ENCODE measurements at regions not wholly inside any gene's neighbourhood (a gene's known extent, or its start where the extent isn't known, plus 50 kb on each side); places are given as distances from the start of the nearest gene placed in this dataset.

- TF ChIP-seq CTCF (IDR thresholded peaks at IDR 0.05; ENCODE audit: insufficient read depth, low read depth, low read length) = no peak
- CTCF ChIA-PET = no interaction called here
- no peaks in the 10 kb centered on the region for H3K36me3 ChIP-seq (ENCODE audit: control insufficient read depth, insufficient read depth, low read length)
- no peaks in the 10 kb centered on the region for H3K27me3 ChIP-seq (ENCODE audit: control insufficient read depth, insufficient read depth, low read length)
- POLR2A ChIA-PET = no interaction called here
- no peak for DNase-seq (ENCODE audit: low read depth)
- H3K4me3 ChIP-seq (ENCODE audit: low read depth, low read length) = no peak overlapping the region
Observed at GRCh38 chr11:39149214-39149613, 2310.2 kb downstream of the LRRC4C start.

GRCh38 chr11:39145346-39145745 is 2314.1 kb downstream of the LRRC4C start:
- H3K27me3 ChIP-seq (ENCODE audit: control insufficient read depth, insufficient read depth, low read length) = no peaks in the 10 kb centered on the region

GRCh38 chr11:39144351-39145130 is 2314.9 kb downstream of the LRRC4C start:
- TF ChIP-seq CTCF (IDR thresholded peaks at IDR 0.05; ENCODE audit: insufficient read depth, low read depth, low read length) = no peak
- H3K36me3 ChIP-seq (ENCODE audit: control insufficient read depth, insufficient read depth, low read length) = no peaks in the 10 kb centered on the region
- ChIA-PET CTCF (interaction anchor here (1.2 kb wide), 1 partner anchor 13 kb away, joined by 3 read pairs; no protein-coding TSS in a partner anchor), POLR2A (no interaction called here)
- no peak overlapping the region for H3K4me3 ChIP-seq (ENCODE audit: low read depth, low read length)
- no peaks in the 10 kb centered on the region for H3K27me3 ChIP-seq (ENCODE audit: control insufficient read depth, insufficient read depth, low read length)
- no peak for DNase-seq (ENCODE audit: low read depth)

More at GRCh38 chr11:39145346-39145745, 2314.1 kb downstream of the LRRC4C start:
- ChIA-PET CTCF (no interaction called here), POLR2A (no interaction called here)
- no peak for DNase-seq (ENCODE audit: low read depth)
- no peak for TF ChIP-seq CTCF (IDR thresholded peaks at IDR 0.05; ENCODE audit: insufficient read depth, low read depth, low read length)
- Histone ChIP-seq H3K36me3 (ENCODE audit: control insufficient read depth, insufficient read depth, low read length) (no peaks in the 10 kb centered on the region), H3K4me3 (ENCODE audit: low read depth, low read length) (no peak overlapping the region)

GRCh38 chr11:39139581-39139980 is 2319.9 kb downstream of the LRRC4C start:
- CTCF ChIA-PET = no interaction called here
- Histone ChIP-seq H3K4me3 (ENCODE audit: low read depth, low read length) (no peak overlapping the region), H3K27me3 (ENCODE audit: control insufficient read depth, insufficient read depth, low read length) (no peaks in the 10 kb centered on the region), H3K36me3 (ENCODE audit: control insufficient read depth, insufficient read depth, low read length) (no peaks in the 10 kb centered on the region)
- DNase-seq (ENCODE audit: low read depth) = no peak
- TF ChIP-seq CTCF (IDR thresholded peaks at IDR 0.05; ENCODE audit: insufficient read depth, low read depth, low read length) = no peak
- POLR2A ChIA-PET = no interaction called here

- ChIA-PET CTCF (no interaction called here), POLR2A (no interaction called here)
- no peak for DNase-seq (ENCODE audit: low read depth)
- no peak overlapping the region for H3K4me3 ChIP-seq (ENCODE audit: low read depth, low read length)
- TF ChIP-seq CTCF (IDR thresholded peaks at IDR 0.05; ENCODE audit: insufficient read depth, low read depth, low read length) = no peak
- H3K36me3 ChIP-seq (ENCODE audit: control insufficient read depth, insufficient read depth, low read length) = no peaks in the 10 kb centered on the region
- H3K27me3 ChIP-seq (ENCODE audit: control insufficient read depth, insufficient read depth, low read length) = no peaks in the 10 kb centered on the region
Observed at GRCh38 chr11:39120890-39121289, 2338.6 kb downstream of the LRRC4C start.
